ENCODE measurements at regions not wholly inside any gene's neighbourhood (a gene's known extent, or its start where the extent isn't known, plus 50 kb on each side); places are given as distances from the start of the nearest gene placed in this dataset.

GRCh38 chr6:135633573-135633972 is 136.0 kb upstream of the AHI1 start:
- intact Hi-C loops (cut with DNase I): no loop called here
- no peak overlapping the region for H3K4me3 ChIP-seq
- H3K27me3 ChIP-seq: no peaks in the 10 kb centered on the region
- no peak overlapping the region for H3K27ac ChIP-seq
- no peaks in the 10 kb centered on the region for H3K36me3 ChIP-seq
- WGBS, 2 donors: 40 to 53% methylated on average over 2 of the region's 2 CpGs
- TF ChIP-seq CTCF (IDR thresholded peaks at IDR 0.05) (no peak), POLR2AphosphoS5 (IDR thresholded peaks at IDR 0.05) (no peak), EP300 (IDR thresholded peaks at IDR 0.05) (no peak), POLR2A (IDR thresholded peaks at IDR 0.05) (no peak)
- no peak for DNase-seq
- no peaks in the 10 kb centered on the region for H3K9me3 ChIP-seq
- peaks cover 0 to 8% (median 3%) of the 10 kb centered on the region in 4 donors for H3K4me1 ChIP-seq

- Histone ChIP-seq H3K9me3 (no peaks in the 10 kb centered on the region), H3K36me3 (no peaks in the 10 kb centered on the region), H3K27ac (no peak overlapping the region), H3K27me3 (no peaks in the 10 kb centered on the region), H3K4me3 (no peak overlapping the region), H3K4me1 (no peaks in the 10 kb centered on the region)
- intact Hi-C loops (cut with DNase I): no loop called here
- DNase-seq: no peak
- TF ChIP-seq CTCF (IDR thresholded peaks at IDR 0.05) (no peak), POLR2A (IDR thresholded peaks at IDR 0.05) (no peak), EP300 (IDR thresholded peaks at IDR 0.05) (no peak), POLR2AphosphoS5 (IDR thresholded peaks at IDR 0.05) (no peak)
Measured at GRCh38 chr6:135637701-135638100, 140.2 kb upstream of the AHI1 start.

GRCh38 chr6:135638108-135638507 is 140.6 kb upstream of the AHI1 start:
- TF ChIP-seq POLR2AphosphoS5 (IDR thresholded peaks at IDR 0.05) (no peak), EP300 (IDR thresholded peaks at IDR 0.05) (no peak), POLR2A (IDR thresholded peaks at IDR 0.05) (no peak), CTCF (IDR thresholded peaks at IDR 0.05) (no peak)

GRCh38 chr6:135640048-135640447 is 142.5 kb upstream of the AHI1 start:
- no peaks in the 10 kb centered on the region for H3K27me3 ChIP-seq
- no peak for DNase-seq
- H3K9me3 ChIP-seq: no peaks in the 10 kb centered on the region
- intact Hi-C loops (cut with DNase I): no loop called here
- H3K27ac ChIP-seq: no peak overlapping the region
- H3K4me1 ChIP-seq: no peaks in the 10 kb centered on the region
- no peak for TF ChIP-seq POLR2AphosphoS5 (IDR thresholded peaks at IDR 0.05)
- TF ChIP-seq EP300 (IDR thresholded peaks at IDR 0.05): no peak
- no peak for TF ChIP-seq CTCF (IDR thresholded peaks at IDR 0.05)
- no peak for TF ChIP-seq POLR2A (IDR thresholded peaks at IDR 0.05)
- H3K36me3 ChIP-seq: no peaks in the 10 kb centered on the region
- WGBS, 2 donors: 90 to 95% methylated on average over 2 of the region's 2 CpGs
- H3K4me3 ChIP-seq: no peak overlapping the region

More at GRCh38 chr6:135638108-135638507, 140.6 kb upstream of the AHI1 start:
- DNase-seq: no peak
- Histone ChIP-seq H3K4me3 (no peak overlapping the region), H3K4me1 (no peaks in the 10 kb centered on the region), H3K36me3 (no peaks in the 10 kb centered on the region), H3K27ac (no peak overlapping the region), H3K27me3 (no peaks in the 10 kb centered on the region), H3K9me3 (no peaks in the 10 kb centered on the region)
- 87 to 91% methylated on average over 2 of the region's 2 CpGs for WGBS, 2 donors
- intact Hi-C loops (cut with DNase I): no loop called here

- Histone ChIP-seq H3K4me3 (no peak overlapping the region), H3K9me3 (no peaks in the 10 kb centered on the region), H3K4me1 (no peaks in the 10 kb centered on the region), H3K27ac (no peak overlapping the region), H3K27me3 (no peaks in the 10 kb centered on the region), H3K36me3 (no peaks in the 10 kb centered on the region)
- intact Hi-C loops (cut with DNase I): no loop called here
- no peak for DNase-seq
- WGBS, 2 donors: 50 to 67% methylated on average over 3 of the region's 3 CpGs
- TF ChIP-seq POLR2AphosphoS5 (IDR thresholded peaks at IDR 0.05) (no peak), EP300 (IDR thresholded peaks at IDR 0.05) (no peak), CTCF (IDR thresholded peaks at IDR 0.05) (no peak), POLR2A (IDR thresholded peaks at IDR 0.05) (no peak)
Measured at GRCh38 chr6:135640449-135641111, 143.0 kb upstream of the AHI1 start.

Data from sigmoid colon (tissue), 6 donors.